LHCN-M2 (cell line): ENCODE measurements at regions not wholly inside any gene's neighbourhood (a gene's known extent, or its start where the extent isn't known, plus 50 kb on each side); places are given as distances from the start of the nearest gene placed in this dataset.

Experiments
- DNase-seq: peaks from one replicate; pipeline ENCODE4 v3.0.0-alpha.2; 2012; ENCODE audit warnings: low read depth

- DNase-seq, result no peak
Measured at GRCh38 chr4:17336986-17337385, 174.9 kb downstream of the QDPR start.

- no peak for DNase-seq
Measured at GRCh38 chr4:17336524-17336961, 175.3 kb downstream of the QDPR start.

GRCh38 chr4:17336069-17336468 is 175.8 kb downstream of the QDPR start:
- no peak for DNase-seq

- DNase-seq, result no peak
Measured at GRCh38 chr4:17335371-17335770, 176.5 kb downstream of the QDPR start.

GRCh38 chr4:17332478-17332877 is 179.4 kb downstream of the QDPR start:
- no peak for DNase-seq

- DNase-seq, result no peak
Measured at GRCh38 chr4:17329046-17329445, 182.8 kb downstream of the QDPR start.

GRCh38 chr4:17328141-17328815 is 183.6 kb downstream of the QDPR start:
- DNase-seq, result no peak

GRCh38 chr4:17327591-17327990 is 184.3 kb downstream of the QDPR start:
- DNase-seq, result no peak

- no peak for DNase-seq
Measured at GRCh38 chr4:17326756-17327155, 185.1 kb downstream of the QDPR start.

GRCh38 chr4:17325098-17325497 is 186.8 kb downstream of the QDPR start:
- DNase-seq, result no peak

- no peak for DNase-seq
Measured at GRCh38 chr4:17324386-17324830, 187.5 kb downstream of the QDPR start.

- DNase-seq, result no peak
Measured at GRCh38 chr4:17323554-17324385, 188.1 kb downstream of the QDPR start.

GRCh38 chr4:17322514-17322913 is 189.4 kb downstream of the QDPR start:
- no peak for DNase-seq

- DNase-seq, result no peak
Measured at GRCh38 chr4:17320046-17320445, 191.8 kb downstream of the QDPR start.

- DNase-seq, result no peak
Measured at GRCh38 chr4:17317526-17317925, 194.4 kb downstream of the QDPR start.

GRCh38 chr4:17316566-17316965 is 195.3 kb downstream of the QDPR start:
- DNase-seq, result no peak

GRCh38 chr4:17315459-17315858 is 196.4 kb downstream of the QDPR start:
- DNase-seq, result no peak

- no peak for DNase-seq
Measured at GRCh38 chr4:17313194-17313593, 198.7 kb downstream of the QDPR start.

- no peak for DNase-seq
Measured at GRCh38 chr4:17310269-17310652, 201.6 kb downstream of the QDPR start.

- no peak for DNase-seq
Measured at GRCh38 chr4:17309567-17310268, 202.2 kb downstream of the QDPR start.

- DNase-seq, result no peak
Measured at GRCh38 chr4:17301869-17302268, 210.0 kb downstream of the QDPR start.

GRCh38 chr4:17301266-17301665 is 210.6 kb downstream of the QDPR start:
- no peak for DNase-seq
